ENCODE measurements at regions not wholly inside any gene's neighbourhood (a gene's known extent, or its start where the extent isn't known, plus 50 kb on each side); places are given as distances from the start of the nearest gene placed in this dataset.

- TF ChIP-seq MGA (IDR thresholded peaks at IDR 0.05), result 0 out of 2 replicates have a peak, but pooled peaks have one; percentile 23
Measured at GRCh38 chr6:106757267-106757666, 127.9 kb downstream of the QRSL1 start (continued).

Data from K562 (cell line).